GM21390 (cell line): ENCODE measurements at regions not wholly inside any gene's neighbourhood (a gene's known extent, or its start where the extent isn't known, plus 50 kb on each side); places are given as distances from the start of the nearest gene placed in this dataset.
"Not testable (repeated sequence)": the region's sequence is repeated elsewhere in the genome, so short reads cannot be mapped to it uniquely, and the experiment has no call there.

Experiments
- ATAC-seq: cut with Tn5 transposase; IDR thresholded peaks from one replicate; pipeline ENCODE4 v1.9.1; 2021; ENCODE audit not compliant: unreplicated experiment

GRCh38 chr7:138252666-138253065 lies 176.4 kb downstream of the AKR1D1 start:
- ATAC-seq, result not testable (repeated sequence)

GRCh38 chr7:138254444-138254843 lies 178.2 kb downstream of the AKR1D1 start:
- ATAC-seq, result no peak

GRCh38 chr7:138257459-138258196 lies 181.4 kb downstream of the AKR1D1 start:
- no peak for ATAC-seq

GRCh38 chr7:138258197-138258559 lies 181.9 kb downstream of the AKR1D1 start:
- no peak for ATAC-seq

- no peak for ATAC-seq
These were observed 183.4 kb downstream of the AKR1D1 start for GRCh38 chr7:138259675-138260074.

GRCh38 chr7:138267934-138268333 lies 191.7 kb downstream of the AKR1D1 start:
- ATAC-seq, result no peak

GRCh38 chr7:138276891-138277290 lies 183.2 kb upstream of the TRIM24 start:
- no peak for ATAC-seq

- ATAC-seq, result no peak
These were observed 181.5 kb upstream of the TRIM24 start for GRCh38 chr7:138278601-138279000.

GRCh38 chr7:138282997-138283396 lies 177.1 kb upstream of the TRIM24 start:
- ATAC-seq, result no peak

- ATAC-seq, result no peak
These were observed 174.9 kb upstream of the TRIM24 start for GRCh38 chr7:138285129-138285528.

- ATAC-seq, result no peak
These were observed 173.2 kb upstream of the TRIM24 start for GRCh38 chr7:138286846-138287245.

- no peak for ATAC-seq
These were observed 172.5 kb upstream of the TRIM24 start for GRCh38 chr7:138287549-138287948.

GRCh38 chr7:138289082-138289481 lies 171.0 kb upstream of the TRIM24 start:
- no peak for ATAC-seq

- no peak for ATAC-seq
These were observed 170.2 kb upstream of the TRIM24 start for GRCh38 chr7:138289864-138290263.

GRCh38 chr7:138292951-138293350 lies 167.1 kb upstream of the TRIM24 start:
- ATAC-seq, result no peak

GRCh38 chr7:138295049-138295637 lies 164.9 kb upstream of the TRIM24 start:
- ATAC-seq, result no peak

- ATAC-seq, result no peak
These were observed 162.5 kb upstream of the TRIM24 start for GRCh38 chr7:138297526-138297925.

- no peak for ATAC-seq
These were observed 161.0 kb upstream of the TRIM24 start for GRCh38 chr7:138299066-138299465.

GRCh38 chr7:138303230-138304070 lies 156.6 kb upstream of the TRIM24 start:
- no peak for ATAC-seq

GRCh38 chr7:138304071-138304320 lies 156.1 kb upstream of the TRIM24 start:
- no peak for ATAC-seq

GRCh38 chr7:138307633-138308032 lies 152.4 kb upstream of the TRIM24 start:
- ATAC-seq, result no peak

- ATAC-seq, result no peak
These were observed 151.9 kb upstream of the TRIM24 start for GRCh38 chr7:138308136-138308535.
